ENCODE measurements at regions not wholly inside any gene's neighbourhood (a gene's known extent, or its start where the extent isn't known, plus 50 kb on each side); places are given as distances from the start of the nearest gene placed in this dataset.

GRCh38 chr16:5598793-5599192, 501.2 kb upstream of the EEF2KMT start:
- H3K36me3 ChIP-seq (ENCODE audit: control insufficient read depth in 1 of 2, insufficient read depth in 2 of 2, low read length in 2 of 2), result no peaks in the 10 kb centered on the region
- no peak overlapping the region for H3K4me2 ChIP-seq (ENCODE audit: low read length)
- H3K9me3 ChIP-seq (ENCODE audit: control insufficient read depth in 1 of 2, insufficient read depth in 1 of 2, low read depth in 1 of 2, low read length in 2 of 2), result peaks cover 0 to 3% of the 10 kb centered on the region in 2 experiments; a peak in 1 of 4 replicates
- no peak for DNase-seq (ENCODE audit: low read depth, low spot score)
- no peak for ATAC-seq
- no peaks in the 10 kb centered on the region for H3K79me2 ChIP-seq (ENCODE audit: insufficient read depth, low read length)
- no peaks in the 10 kb centered on the region for H3K9me2 ChIP-seq (ENCODE audit: insufficient read depth)
- ChIA-PET RAD21 (ENCODE audit: low non-redundant PET in 1 of 2, low total read pairs in 2 of 2, uncharacterized antibody in 2 of 2, unreplicated experiment in 2 of 2) (no interaction called here), POLR2A (no interaction called here), CTCF (no interaction called here)
- no peak overlapping the region for H2AFZ ChIP-seq (ENCODE audit: low read depth, low read length, poor library complexity, severe bottlenecking)
- no peaks in the 10 kb centered on the region for H3K4me1 ChIP-seq (ENCODE audit: control insufficient read depth in 1 of 2, insufficient read depth in 2 of 2, low read length in 2 of 2)
- no peaks in the 10 kb centered on the region for H4K20me1 ChIP-seq (ENCODE audit: insufficient read depth)
- intact Hi-C loops (cut with micrococcal nuclease), result no loop called here
- no peaks in the 10 kb centered on the region for H3K27me3 ChIP-seq (ENCODE audit: insufficient read depth, low read length)
- H3K9ac ChIP-seq (ENCODE audit: low read length), result no peak overlapping the region
- TF ChIP-seq YY1 (IDR thresholded peaks at IDR 0.05; ENCODE audit: extremely low read depth, insufficient replicate concordance, low read depth, low read length) (no peak), TCF7L2 (IDR thresholded peaks at IDR 0.05; ENCODE audit: borderline replicate concordance, extremely low read depth, insufficient read depth, insufficient read length) (no peak), ZNF274 (IDR thresholded peaks at IDR 0.05; ENCODE audit: low read depth, low read length) (no peak), RAD21 (IDR thresholded peaks at IDR 0.05; ENCODE audit: low read depth) (no peak), CEBPB (IDR thresholded peaks at IDR 0.05; ENCODE audit: low read depth) (no peak), SP1 (IDR thresholded peaks at IDR 0.05; ENCODE audit: low read depth) (no peak), POLR2A (IDR thresholded peaks at IDR 0.05; ENCODE audit: borderline replicate concordance, extremely low read depth, insufficient read depth, insufficient read length) (no peak), EZH2 (IDR thresholded peaks at IDR 0.05) (no peak), SRF (IDR thresholded peaks at IDR 0.05; ENCODE audit: low read depth) (no peak), REST (IDR thresholded peaks at IDR 0.05; ENCODE audit: low read depth) (no peak), CTCF (IDR thresholded peaks at IDR 0.05 in 2 of 3, conservative IDR thresholded peaks at IDR 0.05 in 1 of 3; ENCODE audit: borderline replicate concordance in 1 of 3, insufficient read depth in 1 of 3, low read depth in 2 of 3, low read length in 2 of 3) (no peak), SIN3A (IDR thresholded peaks at IDR 0.05; ENCODE audit: low read depth) (no peak), JUND (IDR thresholded peaks at IDR 0.05) (no peak), FOSL1 (IDR thresholded peaks at IDR 0.05; ENCODE audit: low read depth) (no peak), ATF3 (IDR thresholded peaks at IDR 0.05) (no peak), ZFX (IDR thresholded peaks at IDR 0.05) (no peak), CBX3 (IDR thresholded peaks at IDR 0.05; ENCODE audit: low read depth) (no peak), ELF1 (IDR thresholded peaks at IDR 0.05; ENCODE audit: borderline replicate concordance, low read depth) (no peak), ZBTB33 (IDR thresholded peaks at IDR 0.05; ENCODE audit: extremely low read depth, insufficient replicate concordance, low read length) (no peak)
- no peak overlapping the region for H3K27ac ChIP-seq (ENCODE audit: low read depth, low read length)
- no peak overlapping the region for H3K4me3 ChIP-seq (replicated peaks in 1 of 2; ENCODE audit: low read depth in 1 of 2, low read length in 2 of 2)
- no TSS peak for BruUV-seq (replicated peaks)
